Amygdala (tissue), 56 donors: ENCODE measurements at regions not wholly inside any gene's neighbourhood (a gene's known extent, or its start where the extent isn't known, plus 50 kb on each side); places are given as distances from the start of the nearest gene placed in this dataset.

Experiments
- DNase-seq, 56 donors: peaks; one replicate each; lab custom pipeline; 2025; lab: John Stamatoyannopoulos, UW

DNA sequence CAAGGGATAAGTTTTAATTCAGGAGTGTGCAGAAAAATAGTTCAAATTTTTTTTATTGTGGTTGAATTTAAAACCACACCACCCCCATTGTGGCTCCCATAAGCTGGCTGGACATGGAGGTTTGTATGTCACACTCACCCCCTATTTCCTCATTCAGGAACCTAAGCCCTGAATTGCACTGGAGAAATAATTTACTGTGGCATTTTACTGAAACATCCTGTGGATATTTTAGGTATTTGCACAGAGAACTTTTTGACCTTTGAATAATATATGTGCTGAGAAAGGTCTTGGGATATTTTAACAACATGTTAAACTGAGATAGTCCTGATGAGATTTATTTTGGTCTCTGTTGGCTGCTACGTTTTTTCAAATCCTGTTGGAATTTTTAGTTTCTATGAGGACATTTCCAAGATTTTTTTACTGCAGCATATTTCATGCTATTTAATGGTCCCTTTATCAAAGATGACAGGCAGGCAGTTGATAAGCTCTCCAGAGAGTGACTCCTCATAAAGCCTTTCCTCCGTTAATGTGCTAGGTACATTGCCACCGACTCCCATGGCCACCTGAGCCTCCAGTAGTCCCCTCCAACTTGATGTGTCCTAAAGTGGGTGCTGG is 51.2 kb upstream of the PALM2AKAP2 start:
- DNase-seq: no peak

DNA sequence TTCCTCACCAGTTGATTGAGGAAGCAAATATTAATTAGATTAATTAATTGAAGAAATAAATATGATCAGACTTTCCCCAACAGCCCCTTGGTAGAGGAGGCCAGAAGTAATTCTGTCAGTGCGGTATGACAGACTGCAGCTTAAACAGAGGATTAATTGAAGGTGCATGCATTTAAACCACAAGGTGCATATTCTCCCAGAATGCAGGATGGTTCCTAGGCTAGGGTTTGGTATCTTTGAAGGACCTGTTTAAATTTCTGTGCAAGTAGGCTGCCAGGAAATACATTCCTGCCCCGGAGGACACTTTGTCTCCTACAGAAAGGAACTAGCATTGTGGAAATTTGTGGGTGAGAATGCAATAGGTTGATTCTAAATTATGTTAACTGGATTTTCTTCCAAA is 50.5 kb upstream of the PALM2AKAP2 start:
- DNase-seq: no peak
